RWPE1 (cell line): ENCODE measurements at regions not wholly inside any gene's neighbourhood (a gene's known extent, or its start where the extent isn't known, plus 50 kb on each side); places are given as distances from the start of the nearest gene placed in this dataset.

Source experiments
- CTCF ChIA-PET: fragments of 350-600 bp; sonication (Branson Sonifier 250); formaldehyde crosslinking; extraction: SDS; loops from one replicate; lab custom pipeline; 2021; lab: Yijun Ruan, JAX
- POLR2A ChIA-PET: fragments of 400-600 bp; formaldehyde crosslinking; extraction: SDS; loops from one replicate; lab custom pipeline; 2020; ENCODE audit warnings: antibody characterized with exemption; ENCODE audit not compliant: low non-redundant PET; lab: Yijun Ruan, JAX
- DNase-seq: peaks from one replicate; pipeline ENCODE4 v3.0.0; 2012; ENCODE audit warnings: low spot score
- H3K27ac ChIP-seq: fragments of 450-650 bp; 2 replicates; pipeline ENCODE4 v1.5.1; 2017
- TF ChIP-seq, protein P1 (sequence below): fragments of 450-650 bp; conservative IDR thresholded peaks from 2 replicates; pipeline ENCODE4 v1.5.1; 2017; ENCODE audit warnings: low read depth, mild to moderate bottlenecking

DNA sequence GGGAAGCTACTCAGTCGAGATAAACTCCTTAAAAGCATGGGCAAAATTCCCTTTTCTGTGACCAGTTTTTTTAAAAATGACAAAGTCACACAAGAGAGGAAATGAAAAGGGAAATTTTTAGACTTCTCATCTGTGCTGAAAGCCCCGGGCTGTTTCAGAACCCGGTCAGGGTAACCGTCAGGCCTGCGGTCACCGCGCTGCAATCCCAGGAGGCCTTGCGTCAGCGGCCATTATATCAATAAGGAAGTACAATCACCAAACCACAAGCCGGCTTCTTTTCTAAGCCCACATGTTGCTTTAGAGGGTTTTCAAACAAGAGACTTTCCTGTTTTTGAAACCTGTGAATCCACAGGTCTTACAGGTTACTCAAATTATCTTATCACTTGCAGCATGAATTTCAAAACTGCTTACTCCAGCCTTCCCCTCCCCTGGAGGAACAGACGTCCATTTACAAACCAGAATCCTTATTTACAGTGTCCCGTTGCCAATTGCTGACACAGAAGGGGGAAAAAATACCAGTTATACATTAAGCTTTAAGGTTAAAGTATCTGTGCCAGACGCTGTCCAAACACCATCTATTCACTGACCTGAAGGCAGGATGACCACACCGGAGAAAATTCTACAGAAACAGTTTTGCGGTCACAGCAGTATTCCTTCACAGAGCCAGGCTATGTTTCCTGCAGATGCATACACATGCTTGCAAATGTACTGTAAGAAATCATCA is 165.3 kb downstream of the TOMM20 start:
- H3K27ac ChIP-seq: no peak overlapping the region
- DNase-seq: no peak
- ChIA-PET CTCF (no interaction called here), POLR2A (interaction anchor here (0.7 kb wide), 1 partner anchor 477 kb away, joined by 3 read pairs; no protein-coding TSS in a partner anchor)
- TF ChIP-seq, protein P1, sequence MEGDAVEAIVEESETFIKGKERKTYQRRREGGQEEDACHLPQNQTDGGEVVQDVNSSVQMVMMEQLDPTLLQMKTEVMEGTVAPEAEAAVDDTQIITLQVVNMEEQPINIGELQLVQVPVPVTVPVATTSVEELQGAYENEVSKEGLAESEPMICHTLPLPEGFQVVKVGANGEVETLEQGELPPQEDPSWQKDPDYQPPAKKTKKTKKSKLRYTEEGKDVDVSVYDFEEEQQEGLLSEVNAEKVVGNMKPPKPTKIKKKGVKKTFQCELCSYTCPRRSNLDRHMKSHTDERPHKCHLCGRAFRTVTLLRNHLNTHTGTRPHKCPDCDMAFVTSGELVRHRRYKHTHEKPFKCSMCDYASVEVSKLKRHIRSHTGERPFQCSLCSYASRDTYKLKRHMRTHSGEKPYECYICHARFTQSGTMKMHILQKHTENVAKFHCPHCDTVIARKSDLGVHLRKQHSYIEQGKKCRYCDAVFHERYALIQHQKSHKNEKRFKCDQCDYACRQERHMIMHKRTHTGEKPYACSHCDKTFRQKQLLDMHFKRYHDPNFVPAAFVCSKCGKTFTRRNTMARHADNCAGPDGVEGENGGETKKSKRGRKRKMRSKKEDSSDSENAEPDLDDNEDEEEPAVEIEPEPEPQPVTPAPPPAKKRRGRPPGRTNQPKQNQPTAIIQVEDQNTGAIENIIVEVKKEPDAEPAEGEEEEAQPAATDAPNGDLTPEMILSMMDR: no peak

DNA sequence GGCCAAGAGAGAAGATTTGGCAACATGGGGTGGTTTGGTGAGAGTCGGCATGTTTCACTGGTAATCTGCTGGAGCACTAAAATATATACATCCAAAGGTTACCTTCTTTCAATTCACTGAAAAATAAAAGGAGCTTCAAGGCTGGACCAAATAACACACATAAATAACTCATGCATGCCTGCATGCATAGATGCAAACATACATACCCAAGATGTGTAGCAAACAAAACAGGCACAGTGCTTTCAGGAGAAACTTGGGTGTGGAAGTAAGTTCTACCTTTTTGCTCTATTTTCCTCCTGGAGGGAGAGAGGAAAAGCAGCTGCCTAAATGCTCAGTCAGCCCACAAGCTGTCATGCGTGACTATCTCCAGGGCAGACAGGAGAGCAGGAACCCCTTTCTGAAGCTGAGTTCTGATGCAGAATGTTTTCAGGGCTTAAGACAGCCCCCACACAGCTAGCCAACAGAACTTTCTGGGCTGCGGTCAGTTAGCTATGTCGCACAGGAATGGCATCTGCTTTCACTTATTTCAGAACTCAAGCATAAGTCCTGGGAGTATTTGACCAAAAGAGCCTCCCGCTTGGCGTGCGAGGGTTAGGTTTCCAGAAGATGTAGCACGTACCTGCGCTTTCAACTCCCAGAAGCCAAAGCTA is 166.2 kb downstream of the TOMM20 start:
- ChIA-PET CTCF (interaction anchor here (0.6 kb wide), 2 partner anchors 14 to 18 kb away, joined by 3 read pairs; no protein-coding TSS in a partner anchor), POLR2A (interaction anchor here (0.6 to 0.7 kb wide), 2 partner anchors 237 to 476 kb away, joined by 3 read pairs; no protein-coding TSS in a partner anchor)
- H3K27ac ChIP-seq: no peak overlapping the region
- TF ChIP-seq, protein P1: no peak
- no peak for DNase-seq

DNA sequence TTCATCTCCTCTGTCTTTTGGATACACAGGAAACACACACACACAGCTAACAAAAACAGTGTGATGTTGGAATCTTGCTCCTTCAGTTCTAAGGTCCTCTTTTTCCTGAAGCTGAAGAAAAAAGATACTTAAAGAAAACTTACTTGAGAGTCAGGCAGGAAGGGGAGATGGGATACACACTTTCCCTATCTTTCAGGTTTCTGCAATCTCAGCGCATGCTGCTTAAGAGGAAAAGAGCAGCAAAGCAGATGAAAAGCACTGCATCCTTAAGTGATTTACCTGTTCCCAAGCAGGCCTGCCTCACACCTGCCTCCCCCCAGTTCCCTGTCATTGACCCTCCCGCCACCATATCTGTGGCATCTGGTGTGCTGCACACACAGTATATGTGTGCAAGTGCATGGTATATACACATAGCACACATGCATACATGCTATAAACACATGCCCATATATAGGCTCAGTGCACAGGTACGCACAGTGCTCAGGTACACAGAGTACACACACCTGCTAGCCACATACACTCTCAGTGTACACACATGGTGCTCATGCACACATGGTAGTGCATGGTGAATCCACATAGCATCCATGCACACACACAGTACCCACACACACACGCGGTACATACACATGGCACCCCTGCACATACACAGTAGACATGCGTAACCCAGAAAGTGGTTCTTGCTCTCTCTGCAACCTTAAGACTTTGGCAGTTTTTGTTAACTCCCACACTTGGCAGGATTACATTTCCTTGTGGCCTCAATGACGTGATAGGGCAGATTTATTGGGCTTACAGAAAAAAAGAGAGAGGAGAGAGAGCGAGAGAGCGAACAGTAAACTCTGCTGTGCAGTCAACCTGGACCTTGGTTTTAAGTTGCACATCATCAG is 166.9 kb downstream of the TOMM20 start:
- TF ChIP-seq, protein P1: no peak
- CTCF ChIA-PET: no interaction called here
- H3K27ac ChIP-seq: no peak overlapping the region
- POLR2A ChIA-PET: interaction anchor here (0.6 kb wide), 1 partner anchor 236 kb away, joined by 3 read pairs; no protein-coding TSS in a partner anchor
- no peak for DNase-seq

DNA sequence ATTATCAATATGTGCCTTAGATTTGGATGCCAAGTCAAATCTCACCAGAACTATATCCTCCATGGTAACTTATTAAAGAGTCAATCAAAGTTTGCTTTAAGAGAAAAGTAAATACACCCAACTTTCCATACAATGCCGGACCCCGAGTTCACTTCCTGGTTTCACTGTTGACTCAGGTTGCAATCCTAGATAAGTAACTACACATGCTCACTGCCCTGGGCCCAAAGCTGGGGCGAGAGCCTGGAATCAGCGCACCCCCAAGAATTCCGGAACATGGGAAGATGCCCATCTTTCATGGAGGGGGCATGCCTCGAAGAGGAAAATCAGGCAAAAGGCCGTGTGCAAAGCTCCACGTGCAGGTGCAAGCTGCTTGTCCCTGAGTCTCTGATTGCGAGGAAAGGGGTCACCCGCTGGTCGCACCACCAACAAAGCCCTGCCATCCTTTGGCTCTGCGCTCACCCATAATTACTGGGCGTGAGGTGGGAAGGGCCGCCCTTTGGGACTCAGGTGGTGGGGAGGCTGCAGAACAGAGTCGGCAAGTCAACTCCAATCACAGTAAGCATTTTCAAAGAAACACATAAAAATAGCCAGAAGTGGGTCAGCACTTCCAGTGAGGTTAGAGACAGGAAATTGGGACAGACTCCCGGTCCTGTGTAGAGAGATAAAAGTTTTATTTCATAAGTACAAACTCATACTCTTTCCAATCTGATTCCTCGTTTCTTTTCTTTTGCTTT is 167.7 kb downstream of the TOMM20 start:
- H3K27ac ChIP-seq: no peak overlapping the region
- DNase-seq: no peak
- TF ChIP-seq, protein P1: no peak
- ChIA-PET CTCF (no interaction called here), POLR2A (no interaction called here)

DNA sequence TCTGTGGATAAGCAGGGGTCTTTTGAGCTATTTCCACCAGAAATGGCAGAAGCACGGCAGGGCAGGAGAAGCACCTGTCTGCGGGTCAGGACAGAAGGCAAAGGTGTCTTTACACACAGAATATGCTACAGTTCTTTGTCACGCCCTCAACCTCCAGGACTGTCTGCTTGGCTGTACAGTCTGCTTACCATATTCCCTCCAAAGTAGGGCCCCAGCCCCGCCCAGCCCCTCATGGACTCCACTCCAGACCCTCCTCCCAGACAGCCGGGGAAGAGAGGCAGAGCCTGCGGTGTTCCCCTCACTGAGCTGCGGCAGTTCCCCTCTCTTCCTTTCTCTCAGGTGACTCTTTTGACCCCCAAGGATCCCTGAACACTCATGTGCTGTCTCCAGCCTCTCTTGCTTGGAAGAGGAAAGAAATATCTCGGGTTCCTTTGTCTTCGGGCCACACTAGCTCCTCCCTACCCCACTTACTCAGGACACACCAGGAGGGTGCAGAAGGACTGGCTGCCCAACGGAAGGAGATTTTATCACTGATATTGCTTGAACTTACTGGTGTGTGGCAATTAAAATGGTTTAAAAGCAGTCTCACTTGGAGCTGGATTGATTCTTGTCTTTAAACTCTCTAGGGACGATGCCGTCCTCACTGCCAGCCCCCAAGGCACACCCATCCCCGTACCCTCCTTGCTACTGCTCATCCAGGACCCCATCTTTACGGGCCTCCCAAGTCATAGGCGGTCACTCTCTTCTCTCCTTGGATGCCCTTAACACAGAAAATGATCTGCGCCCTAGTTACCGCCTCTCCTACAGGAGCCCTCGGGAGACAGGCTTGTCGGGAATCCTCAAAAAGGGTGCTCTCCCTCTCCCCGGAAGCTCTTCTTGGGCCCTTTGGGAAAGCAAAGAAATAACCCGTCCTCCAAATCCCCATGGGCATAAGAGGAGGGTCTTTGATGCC is 169.7 kb downstream of the TOMM20 start:
- ChIA-PET CTCF (no interaction called here), POLR2A (no interaction called here)
- H3K27ac ChIP-seq: no peak overlapping the region

More for the DNA sequence above, 169.7 kb downstream of the TOMM20 start:
- DNase-seq: no peak
- TF ChIP-seq, protein P1: no peak
